ENCODE measurements at regions not wholly inside any gene's neighbourhood (a gene's known extent, or its start where the extent isn't known, plus 50 kb on each side); places are given as distances from the start of the nearest gene placed in this dataset.

- DNase-seq (ENCODE audit: low read depth, low spot score): no peak
Measured at GRCh38 chr6:41428996-41429421, 93.6 kb downstream of the NCR2 start.

GRCh38 chr6:41429506-41430504, 94.4 kb downstream of the NCR2 start:
- DNase-seq (ENCODE audit: low read depth, low spot score): no peak

DNA sequence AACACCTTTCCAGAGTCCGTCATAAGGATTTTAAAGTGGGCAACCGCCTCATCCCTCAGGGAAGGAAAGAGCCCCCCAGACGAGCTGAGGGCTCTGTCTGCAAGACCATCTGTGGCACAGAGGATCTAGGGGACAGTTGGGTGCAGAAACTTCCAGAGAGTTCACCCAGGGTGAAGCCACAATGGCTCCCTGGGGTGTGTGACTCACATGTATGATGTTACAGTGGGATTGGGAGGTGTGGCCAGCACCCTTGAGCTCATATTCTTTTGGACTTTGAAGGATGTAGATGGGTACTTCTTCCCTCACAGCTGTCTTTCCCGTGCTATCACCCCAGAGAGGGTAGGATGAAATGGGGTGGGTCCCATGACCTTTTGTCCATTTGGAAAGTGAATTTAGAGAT, 95.5 kb downstream of the NCR2 start:
- DNase-seq (ENCODE audit: low read depth, low spot score): peak; percentile 55

GRCh38 chr6:41432280-41432679, 96.9 kb downstream of the NCR2 start:
- DNase-seq (ENCODE audit: low read depth, low spot score): no peak

- no peak for DNase-seq (ENCODE audit: low read depth, low spot score)
Measured at GRCh38 chr6:41434803-41435481, 99.5 kb downstream of the NCR2 start.

DNA sequence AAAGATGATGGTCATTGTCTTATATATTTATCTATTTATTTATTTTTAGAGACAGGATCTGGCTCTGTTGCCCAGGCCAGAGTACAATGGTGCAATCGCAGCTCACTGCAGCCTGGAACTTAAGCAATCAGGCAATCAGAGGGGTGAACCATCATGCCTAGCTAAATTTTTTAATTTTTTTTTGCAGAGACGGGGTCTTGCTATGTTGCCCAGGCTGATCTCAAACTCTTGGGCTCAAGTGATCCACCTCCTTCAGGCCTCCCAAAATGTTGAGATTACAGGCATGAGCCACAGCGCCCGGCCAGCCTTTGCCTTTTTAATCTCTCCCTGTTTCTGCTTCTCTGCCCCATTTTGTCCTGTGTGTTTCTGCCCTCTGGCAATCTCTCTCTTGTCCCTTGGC, 102.2 kb downstream of the NCR2 start:
- DNase-seq (ENCODE audit: low read depth, low spot score): no peak

DNA sequence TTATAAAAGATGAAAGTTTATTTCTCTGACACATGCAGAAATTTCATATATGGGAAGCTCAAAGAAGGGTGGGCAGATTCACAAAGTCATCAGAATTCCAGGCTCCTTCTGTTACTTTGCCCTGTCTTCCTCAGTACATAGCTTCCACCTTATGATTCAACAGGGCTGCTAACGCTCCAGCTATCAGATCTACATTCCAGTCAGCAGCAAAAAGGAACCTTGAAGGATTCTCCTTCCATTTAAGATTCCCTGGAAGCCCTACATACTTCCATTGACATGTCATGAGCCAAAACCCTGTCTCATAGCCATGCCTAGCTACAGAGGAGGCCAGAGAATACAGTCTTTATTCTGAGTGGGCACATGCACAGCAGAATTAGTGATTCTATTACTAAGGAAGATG, 103.3 kb downstream of the NCR2 start:
- no peak for DNase-seq (ENCODE audit: low read depth, low spot score)

DNA sequence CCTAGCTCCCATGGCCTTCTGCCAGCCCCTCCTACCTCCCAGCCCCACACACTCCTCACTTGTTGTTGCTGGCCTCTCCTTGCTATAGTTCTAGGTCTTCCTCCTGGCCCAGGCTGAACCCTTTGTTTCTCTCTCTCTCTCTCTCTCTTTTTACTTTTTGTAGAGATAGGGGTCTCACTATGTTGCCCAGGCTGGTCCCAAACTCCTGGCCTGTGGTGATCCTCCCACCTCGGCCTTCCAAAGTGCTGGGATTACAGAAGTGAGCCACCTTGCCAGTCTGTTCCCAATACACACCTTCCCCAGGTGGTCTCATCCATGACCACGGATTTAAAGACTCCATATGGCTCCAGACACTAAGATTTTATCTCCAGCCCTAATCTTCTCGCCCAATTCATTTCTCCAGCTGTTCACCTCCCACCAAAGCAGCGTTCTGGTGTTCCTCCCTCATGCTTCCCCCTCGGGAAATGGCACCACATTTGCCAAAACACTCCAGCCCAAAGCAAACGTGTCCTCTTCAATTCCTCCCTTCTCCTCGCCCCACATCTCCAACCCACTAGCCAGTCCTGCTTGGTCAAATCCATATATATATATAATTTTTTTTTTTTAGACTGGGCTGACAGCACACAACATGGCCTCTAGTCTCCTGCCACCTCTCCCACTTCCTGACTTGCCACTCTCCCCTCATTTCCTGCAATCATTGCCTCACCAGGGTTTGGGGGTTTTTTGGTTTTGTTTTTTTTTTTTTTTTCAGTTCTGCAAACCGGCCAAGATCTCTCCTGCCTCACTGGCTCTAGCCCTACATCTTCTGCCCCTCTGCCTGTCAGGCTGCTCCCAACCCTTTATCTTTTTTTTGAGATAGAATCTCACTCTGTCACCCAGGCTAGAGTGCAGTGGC, 104.4 kb downstream of the NCR2 start:
- no peak for DNase-seq (ENCODE audit: low read depth, low spot score)

DNA sequence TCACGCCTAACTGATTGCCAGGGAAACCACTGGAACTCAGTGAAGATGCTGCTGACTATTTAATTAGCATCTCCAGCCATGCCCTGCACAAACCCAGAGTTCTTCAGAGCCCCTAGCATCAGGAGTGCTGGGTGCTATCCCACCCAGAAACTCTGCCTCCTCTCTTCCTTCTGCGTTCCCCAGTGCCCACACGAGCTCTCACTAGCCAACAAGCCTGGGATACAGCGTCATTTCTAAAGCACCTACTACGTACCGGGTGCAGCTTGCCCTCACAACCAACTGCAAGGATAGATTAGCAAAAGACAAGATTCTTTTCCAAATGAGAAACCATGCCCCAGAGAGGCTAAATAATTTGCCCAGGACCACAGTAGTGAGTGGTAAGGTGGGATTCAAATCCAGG, 105.2 kb upstream of the FOXP4 start:
- DNase-seq (ENCODE audit: low read depth, low spot score): no peak

DNA sequence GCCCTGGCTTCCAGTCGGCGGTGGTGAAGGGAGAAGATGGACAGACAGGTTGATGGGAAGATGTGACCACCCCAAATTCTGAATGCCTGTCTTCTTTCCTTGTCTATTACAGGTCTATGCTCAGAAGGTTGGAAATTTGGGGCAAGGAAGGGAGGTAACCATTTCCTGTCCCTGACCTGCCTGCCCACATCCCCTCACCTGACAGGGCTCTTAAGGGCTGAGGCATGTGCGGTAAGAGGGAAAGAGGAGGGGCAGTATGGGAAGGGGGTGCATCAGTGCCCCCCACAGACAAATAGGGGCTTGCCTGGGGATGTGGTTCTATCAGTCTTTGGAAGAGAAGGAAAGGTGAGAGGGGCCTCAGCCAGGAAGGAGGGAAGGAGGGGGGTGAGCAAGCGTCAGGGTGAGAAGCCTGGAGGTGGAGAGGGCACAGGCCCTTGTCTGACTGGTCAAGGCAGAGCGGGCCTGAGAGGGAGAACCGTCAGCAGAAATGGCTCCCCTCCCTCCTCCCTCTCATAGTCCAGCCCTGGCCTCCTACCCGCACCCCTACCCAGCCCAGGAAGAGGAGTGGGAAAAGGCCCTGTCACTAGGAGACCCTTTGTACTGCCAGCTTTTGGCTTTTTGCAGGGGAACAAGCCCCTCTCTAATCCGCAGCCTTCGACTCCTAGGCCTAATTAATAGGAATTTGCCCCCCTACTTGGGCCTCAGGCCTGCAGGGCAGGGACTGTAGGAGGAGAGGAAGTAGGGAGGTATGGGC, 104.4 kb upstream of the FOXP4 start:
- no peak for DNase-seq (ENCODE audit: low read depth, low spot score)

GRCh38 chr6:41442352-41442672, 103.9 kb upstream of the FOXP4 start:
- DNase-seq (ENCODE audit: low read depth, low spot score): no peak

GRCh38 chr6:41442800-41443501, 103.2 kb upstream of the FOXP4 start:
- no peak for DNase-seq (ENCODE audit: low read depth, low spot score)

DNA sequence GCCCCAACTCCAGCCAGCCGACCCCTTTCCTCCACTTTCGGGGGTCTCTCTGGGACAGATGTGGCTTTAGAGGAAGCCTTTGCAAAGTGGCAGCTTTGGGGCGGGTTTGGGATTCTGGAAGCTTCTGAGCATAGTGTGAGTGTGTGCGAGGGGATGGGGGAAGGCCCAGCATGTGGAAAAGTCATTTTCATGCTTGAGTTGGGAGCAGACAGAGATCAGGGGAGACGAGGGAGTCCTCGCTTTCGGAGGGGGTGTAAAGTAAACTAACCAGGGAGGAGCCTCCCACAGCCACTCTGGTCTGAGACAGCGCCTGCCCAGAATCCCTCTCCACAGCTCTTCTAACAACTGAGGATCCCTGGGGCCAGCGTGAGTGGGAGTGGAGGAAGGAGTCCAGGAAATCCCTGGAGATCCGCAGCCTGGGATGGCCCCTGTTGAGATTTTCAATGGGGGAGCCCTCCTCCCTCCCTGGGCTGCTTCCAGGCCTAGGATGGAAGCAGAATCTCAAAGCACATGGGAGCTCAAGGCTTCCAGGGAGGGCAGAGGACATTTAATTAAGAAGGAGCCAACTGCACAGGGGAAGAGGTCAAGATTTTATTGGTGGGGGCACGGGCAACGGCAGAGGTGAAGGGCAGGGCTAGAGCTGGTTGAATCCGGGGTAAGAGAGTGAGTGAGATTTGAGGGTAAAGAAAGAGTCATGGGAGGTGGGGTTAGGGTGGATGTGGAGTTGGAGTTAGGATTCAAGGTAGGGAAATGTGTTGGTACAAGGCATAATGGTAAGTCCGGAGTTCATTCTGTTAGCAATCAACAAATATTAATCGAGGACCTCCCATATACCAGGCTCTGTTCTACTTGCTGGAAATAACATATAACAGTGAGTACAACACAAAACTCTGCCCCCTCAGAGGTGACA, 102.3 kb upstream of the FOXP4 start:
- DNase-seq (ENCODE audit: low read depth, low spot score): no peak

- no peak for DNase-seq (ENCODE audit: low read depth, low spot score)
Measured at GRCh38 chr6:41445261-41445660, 100.9 kb upstream of the FOXP4 start.

GRCh38 chr6:41446132-41446531, 100.0 kb upstream of the FOXP4 start:
- DNase-seq (ENCODE audit: low read depth, low spot score): no peak

DNA sequence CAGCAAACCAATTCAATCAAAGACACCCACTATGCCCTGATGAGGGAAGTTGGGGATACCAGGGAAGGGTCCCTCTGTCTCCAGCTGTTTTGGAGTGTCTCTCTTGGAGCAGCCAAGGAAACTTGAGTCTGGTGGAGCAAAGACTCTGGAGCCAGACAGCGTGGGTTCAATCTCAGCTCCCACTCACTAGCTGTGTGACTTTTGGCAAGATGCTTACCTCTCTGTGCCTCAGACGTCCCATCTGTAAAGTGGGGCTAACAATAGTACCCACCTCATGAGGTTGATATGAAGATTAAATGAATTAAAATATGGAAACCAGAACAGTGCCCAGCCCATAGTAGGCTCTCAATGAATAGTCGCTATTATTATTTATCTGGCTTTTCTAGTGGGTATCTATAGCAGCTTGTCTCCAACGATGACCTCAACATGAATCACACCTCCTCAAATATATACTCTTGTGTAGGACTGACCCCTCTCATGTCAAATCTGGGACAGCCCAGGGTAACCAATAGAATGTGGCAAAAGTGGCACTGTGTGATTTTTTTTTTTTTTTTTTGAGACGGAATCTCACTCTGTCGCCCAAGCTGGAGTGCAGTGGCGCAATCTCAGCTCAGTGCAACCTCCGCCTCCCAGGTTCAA, 99.2 kb upstream of the FOXP4 start:
- DNase-seq (ENCODE audit: low read depth, low spot score): no peak

DNA sequence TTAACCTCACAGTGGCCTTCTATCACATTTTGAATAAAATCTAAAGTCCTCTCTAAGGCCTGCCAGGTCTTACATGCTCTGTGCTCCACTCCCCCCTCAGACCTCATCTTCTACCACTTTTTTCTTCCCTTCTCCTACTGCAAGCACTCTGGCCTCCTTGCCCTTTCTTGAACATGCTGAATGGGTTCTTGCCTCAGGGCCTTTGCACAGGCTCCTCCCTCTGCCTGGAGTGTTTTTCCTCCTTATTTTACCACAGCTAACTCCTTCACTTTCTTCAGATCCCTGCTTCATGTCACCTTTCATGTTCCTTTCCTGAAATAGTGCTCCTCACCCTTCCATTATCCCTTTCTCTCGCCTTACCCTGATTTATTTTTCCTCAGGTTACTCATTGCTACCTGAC, 97.9 kb upstream of the FOXP4 start:
- no peak for DNase-seq (ENCODE audit: low read depth, low spot score)

GRCh38 chr6:41449399-41450245, 96.6 kb upstream of the FOXP4 start:
- no peak for DNase-seq (ENCODE audit: low read depth, low spot score)
